ENCODE measurements at regions not wholly inside any gene's neighbourhood (a gene's known extent, or its start where the extent isn't known, plus 50 kb on each side); places are given as distances from the start of the nearest gene placed in this dataset.

DNA sequence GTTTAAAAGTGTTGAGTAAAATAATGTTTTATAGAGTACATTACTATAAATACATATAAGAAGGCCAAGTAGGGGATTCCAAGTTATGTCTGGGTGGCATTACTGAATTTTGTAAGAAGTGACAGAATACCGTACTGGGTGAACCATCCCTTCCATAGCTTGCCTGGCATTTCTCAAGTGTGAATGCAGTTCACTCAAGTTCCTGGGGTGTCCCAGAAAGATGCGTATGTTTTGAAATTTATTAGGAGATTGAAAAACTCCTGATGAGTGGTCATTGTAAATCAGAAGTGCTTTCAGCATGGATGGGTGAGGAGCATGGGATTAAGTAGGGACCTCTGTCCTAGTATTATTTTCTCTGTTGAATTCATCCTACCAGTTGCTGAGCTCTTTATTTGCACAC is 103.2 kb downstream of the VAPA start:
- TF ChIP-seq, protein P1, sequence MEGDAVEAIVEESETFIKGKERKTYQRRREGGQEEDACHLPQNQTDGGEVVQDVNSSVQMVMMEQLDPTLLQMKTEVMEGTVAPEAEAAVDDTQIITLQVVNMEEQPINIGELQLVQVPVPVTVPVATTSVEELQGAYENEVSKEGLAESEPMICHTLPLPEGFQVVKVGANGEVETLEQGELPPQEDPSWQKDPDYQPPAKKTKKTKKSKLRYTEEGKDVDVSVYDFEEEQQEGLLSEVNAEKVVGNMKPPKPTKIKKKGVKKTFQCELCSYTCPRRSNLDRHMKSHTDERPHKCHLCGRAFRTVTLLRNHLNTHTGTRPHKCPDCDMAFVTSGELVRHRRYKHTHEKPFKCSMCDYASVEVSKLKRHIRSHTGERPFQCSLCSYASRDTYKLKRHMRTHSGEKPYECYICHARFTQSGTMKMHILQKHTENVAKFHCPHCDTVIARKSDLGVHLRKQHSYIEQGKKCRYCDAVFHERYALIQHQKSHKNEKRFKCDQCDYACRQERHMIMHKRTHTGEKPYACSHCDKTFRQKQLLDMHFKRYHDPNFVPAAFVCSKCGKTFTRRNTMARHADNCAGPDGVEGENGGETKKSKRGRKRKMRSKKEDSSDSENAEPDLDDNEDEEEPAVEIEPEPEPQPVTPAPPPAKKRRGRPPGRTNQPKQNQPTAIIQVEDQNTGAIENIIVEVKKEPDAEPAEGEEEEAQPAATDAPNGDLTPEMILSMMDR (IDR thresholded peaks at IDR 0.05; ENCODE audit: insufficient read depth, low read length) = no peak
- TF ChIP-seq, protein P2, sequence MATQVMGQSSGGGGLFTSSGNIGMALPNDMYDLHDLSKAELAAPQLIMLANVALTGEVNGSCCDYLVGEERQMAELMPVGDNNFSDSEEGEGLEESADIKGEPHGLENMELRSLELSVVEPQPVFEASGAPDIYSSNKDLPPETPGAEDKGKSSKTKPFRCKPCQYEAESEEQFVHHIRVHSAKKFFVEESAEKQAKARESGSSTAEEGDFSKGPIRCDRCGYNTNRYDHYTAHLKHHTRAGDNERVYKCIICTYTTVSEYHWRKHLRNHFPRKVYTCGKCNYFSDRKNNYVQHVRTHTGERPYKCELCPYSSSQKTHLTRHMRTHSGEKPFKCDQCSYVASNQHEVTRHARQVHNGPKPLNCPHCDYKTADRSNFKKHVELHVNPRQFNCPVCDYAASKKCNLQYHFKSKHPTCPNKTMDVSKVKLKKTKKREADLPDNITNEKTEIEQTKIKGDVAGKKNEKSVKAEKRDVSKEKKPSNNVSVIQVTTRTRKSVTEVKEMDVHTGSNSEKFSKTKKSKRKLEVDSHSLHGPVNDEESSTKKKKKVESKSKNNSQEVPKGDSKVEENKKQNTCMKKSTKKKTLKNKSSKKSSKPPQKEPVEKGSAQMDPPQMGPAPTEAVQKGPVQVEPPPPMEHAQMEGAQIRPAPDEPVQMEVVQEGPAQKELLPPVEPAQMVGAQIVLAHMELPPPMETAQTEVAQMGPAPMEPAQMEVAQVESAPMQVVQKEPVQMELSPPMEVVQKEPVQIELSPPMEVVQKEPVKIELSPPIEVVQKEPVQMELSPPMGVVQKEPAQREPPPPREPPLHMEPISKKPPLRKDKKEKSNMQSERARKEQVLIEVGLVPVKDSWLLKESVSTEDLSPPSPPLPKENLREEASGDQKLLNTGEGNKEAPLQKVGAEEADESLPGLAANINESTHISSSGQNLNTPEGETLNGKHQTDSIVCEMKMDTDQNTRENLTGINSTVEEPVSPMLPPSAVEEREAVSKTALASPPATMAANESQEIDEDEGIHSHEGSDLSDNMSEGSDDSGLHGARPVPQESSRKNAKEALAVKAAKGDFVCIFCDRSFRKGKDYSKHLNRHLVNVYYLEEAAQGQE (IDR thresholded peaks at IDR 0.05; ENCODE audit: insufficient replicate concordance, low read depth) = no peak
- TF ChIP-seq GABPA (IDR thresholded peaks at IDR 0.05; ENCODE audit: low read depth) = no peak; the same call in 1 of the 2 replicates
- TF ChIP-seq POLR2AphosphoS5 (IDR thresholded peaks at IDR 0.05; ENCODE audit: low read depth) = no peak

All from HL-60 (cell line).